ENCODE measurements at regions not wholly inside any gene's neighbourhood (a gene's known extent, or its start where the extent isn't known, plus 50 kb on each side); places are given as distances from the start of the nearest gene placed in this dataset.
A peak's percentile ranks its signal among the peaks of the same experiment; 100 is the strongest.

DNA sequence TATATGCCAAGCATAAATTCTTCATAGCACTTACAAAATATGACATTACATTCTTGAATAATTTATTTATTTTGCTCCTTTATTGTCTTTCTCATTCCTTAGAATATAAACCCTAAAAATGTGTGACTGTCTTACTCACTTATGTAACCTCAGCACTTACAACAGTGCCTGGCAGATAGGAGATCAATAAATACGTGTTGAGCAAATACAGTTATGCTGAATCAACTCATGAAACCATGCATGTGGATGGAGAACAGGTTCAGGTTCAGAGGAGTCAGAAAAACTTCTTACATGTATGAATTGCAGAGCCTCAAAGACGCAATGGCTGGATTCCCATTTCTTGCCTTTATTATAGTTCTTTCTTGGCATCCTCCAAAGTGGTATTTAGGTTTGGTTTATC lies 659.4 kb upstream of the CHAC2 start:
- intact Hi-C loops (cut with DNase I): no loop called here
- ATAC-seq: no peak

DNA sequence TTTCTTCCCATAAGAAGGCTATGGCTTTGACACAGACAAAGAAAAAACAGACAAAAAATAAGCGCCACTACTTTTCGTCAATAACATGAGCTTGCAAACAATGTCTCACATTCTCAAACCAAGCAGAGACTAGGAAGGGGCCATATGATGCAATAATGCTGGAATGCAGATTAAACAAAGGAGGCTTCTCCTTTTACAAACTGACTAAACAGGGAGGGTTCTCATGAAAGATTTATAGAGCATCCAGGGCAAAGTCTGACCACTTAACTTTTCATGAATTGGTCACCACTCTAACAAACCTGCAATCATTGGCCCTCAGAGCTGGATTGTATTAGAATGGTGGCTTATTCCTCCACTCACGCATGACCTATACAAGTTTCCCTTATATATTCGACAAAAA lies 663.3 kb upstream of the CHAC2 start:
- Histone ChIP-seq H3K9me3 (no peaks in the 10 kb centered on the region), H3K27ac (no peak overlapping the region), H3K4me1 (no peaks in the 10 kb centered on the region), H3K36me3 (no peaks in the 10 kb centered on the region), H3K27me3 (no peaks in the 10 kb centered on the region), H3K4me3 (no peak overlapping the region)
- ATAC-seq (no peak), DNase-seq (no peak)
- TF ChIP-seq, protein P1, sequence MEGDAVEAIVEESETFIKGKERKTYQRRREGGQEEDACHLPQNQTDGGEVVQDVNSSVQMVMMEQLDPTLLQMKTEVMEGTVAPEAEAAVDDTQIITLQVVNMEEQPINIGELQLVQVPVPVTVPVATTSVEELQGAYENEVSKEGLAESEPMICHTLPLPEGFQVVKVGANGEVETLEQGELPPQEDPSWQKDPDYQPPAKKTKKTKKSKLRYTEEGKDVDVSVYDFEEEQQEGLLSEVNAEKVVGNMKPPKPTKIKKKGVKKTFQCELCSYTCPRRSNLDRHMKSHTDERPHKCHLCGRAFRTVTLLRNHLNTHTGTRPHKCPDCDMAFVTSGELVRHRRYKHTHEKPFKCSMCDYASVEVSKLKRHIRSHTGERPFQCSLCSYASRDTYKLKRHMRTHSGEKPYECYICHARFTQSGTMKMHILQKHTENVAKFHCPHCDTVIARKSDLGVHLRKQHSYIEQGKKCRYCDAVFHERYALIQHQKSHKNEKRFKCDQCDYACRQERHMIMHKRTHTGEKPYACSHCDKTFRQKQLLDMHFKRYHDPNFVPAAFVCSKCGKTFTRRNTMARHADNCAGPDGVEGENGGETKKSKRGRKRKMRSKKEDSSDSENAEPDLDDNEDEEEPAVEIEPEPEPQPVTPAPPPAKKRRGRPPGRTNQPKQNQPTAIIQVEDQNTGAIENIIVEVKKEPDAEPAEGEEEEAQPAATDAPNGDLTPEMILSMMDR (IDR thresholded peaks at IDR 0.05): no peak
- intact Hi-C loops (cut with DNase I): no loop called here

More for the DNA sequence above, 659.4 kb upstream of the CHAC2 start:
- DNase-seq: no peak
- Histone ChIP-seq H3K27me3 (no peaks in the 10 kb centered on the region), H3K27ac (no peak overlapping the region), H3K4me3 (no peak overlapping the region), H3K36me3 (no peaks in the 10 kb centered on the region), H3K4me1 (no peaks in the 10 kb centered on the region), H3K9me3 (no peaks in the 10 kb centered on the region)
- TF ChIP-seq, protein P1 (IDR thresholded peaks at IDR 0.05): no peak

DNA sequence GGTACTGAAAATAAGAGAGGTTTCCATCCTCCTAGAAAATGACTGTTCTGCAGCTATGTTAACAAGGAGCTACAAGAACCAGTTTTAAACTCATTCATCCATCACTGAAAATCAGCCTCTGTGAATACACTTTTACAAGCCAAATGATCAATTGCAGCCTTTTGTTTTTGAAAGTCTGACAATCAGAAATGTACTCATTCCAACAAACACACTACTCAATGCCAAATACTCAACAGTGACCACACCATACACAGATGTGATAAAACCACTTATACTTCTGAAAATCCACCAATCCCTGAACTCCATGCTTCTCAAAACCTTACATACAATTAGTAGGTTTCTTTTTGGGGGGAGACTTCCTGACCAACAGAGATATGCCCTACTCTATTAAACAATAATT lies 663.9 kb upstream of the CHAC2 start:
- TF ChIP-seq, protein P1 (IDR thresholded peaks at IDR 0.05): no peak
- DNase-seq (no peak), ATAC-seq (no peak)
- no peaks in the 10 kb centered on the region for H3K27me3 ChIP-seq
- intact Hi-C loops (cut with DNase I): no loop called here
- H3K36me3 ChIP-seq: no peaks in the 10 kb centered on the region
- no peak overlapping the region for H3K27ac ChIP-seq
- H3K4me1 ChIP-seq: no peaks in the 10 kb centered on the region
- H3K4me3 ChIP-seq: no peak overlapping the region
- no peaks in the 10 kb centered on the region for H3K9me3 ChIP-seq

DNA sequence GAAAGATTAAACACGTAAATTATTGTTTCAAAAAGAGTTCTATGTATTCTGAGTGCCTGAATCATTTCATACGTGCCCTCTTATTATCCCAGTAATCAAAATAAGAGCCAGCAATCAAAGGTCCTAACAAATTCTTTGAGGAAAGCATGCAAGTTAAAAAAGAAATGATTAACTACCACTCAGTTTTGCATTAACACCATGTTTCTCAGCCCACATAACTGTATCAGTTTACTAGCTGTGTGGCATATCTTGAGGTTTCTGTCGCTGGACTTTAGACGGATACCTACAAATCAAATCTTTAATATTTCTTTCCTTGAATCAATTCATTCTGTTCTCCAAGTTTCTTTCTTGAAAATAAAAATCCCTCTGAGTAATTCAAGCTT lies 668.9 kb upstream of the CHAC2 start:
- Histone ChIP-seq H3K36me3 (no peaks in the 10 kb centered on the region), H3K27ac (no peak overlapping the region), H3K9me3 (no peaks in the 10 kb centered on the region), H3K27me3 (no peaks in the 10 kb centered on the region), H3K4me1 (no peaks in the 10 kb centered on the region), H3K4me3 (no peak overlapping the region)
- intact Hi-C loops (cut with DNase I): no loop called here
- DNase-seq (peak in 1 of 4 donors; percentile 16), ATAC-seq (peak; percentile 44)
- TF ChIP-seq, protein P1 (IDR thresholded peaks at IDR 0.05): no peak

DNA sequence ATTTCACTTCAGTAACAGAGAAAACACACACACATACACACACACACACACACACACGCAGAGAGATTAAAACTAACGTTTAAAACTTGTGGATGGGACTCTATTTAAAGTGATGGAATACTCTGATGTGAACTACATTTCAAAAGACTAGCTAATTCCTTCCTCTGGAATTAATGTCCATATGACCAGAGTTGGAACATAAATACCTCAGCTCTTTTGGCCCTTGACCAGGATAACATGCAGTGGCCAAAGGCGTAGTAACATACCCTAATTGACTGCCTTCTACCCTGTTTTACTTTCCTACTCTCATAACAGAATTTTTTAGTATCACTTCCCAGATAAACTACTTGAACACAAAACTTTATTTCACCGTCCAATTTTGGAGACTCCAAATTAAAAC lies 671.3 kb upstream of the CHAC2 start:
- no peaks in the 10 kb centered on the region for H3K4me1 ChIP-seq
- H3K27me3 ChIP-seq: no peaks in the 10 kb centered on the region
- ATAC-seq (no peak), DNase-seq (no peak)
- no peaks in the 10 kb centered on the region for H3K9me3 ChIP-seq
- H3K27ac ChIP-seq: no peak overlapping the region
- TF ChIP-seq, protein P1 (IDR thresholded peaks at IDR 0.05): no peak
- no peak overlapping the region for H3K4me3 ChIP-seq
- intact Hi-C loops (cut with DNase I): no loop called here
- no peaks in the 10 kb centered on the region for H3K36me3 ChIP-seq
